ENCODE measurements at regions not wholly inside any gene's neighbourhood (a gene's known extent, or its start where the extent isn't known, plus 50 kb on each side); places are given as distances from the start of the nearest gene placed in this dataset.

DNA sequence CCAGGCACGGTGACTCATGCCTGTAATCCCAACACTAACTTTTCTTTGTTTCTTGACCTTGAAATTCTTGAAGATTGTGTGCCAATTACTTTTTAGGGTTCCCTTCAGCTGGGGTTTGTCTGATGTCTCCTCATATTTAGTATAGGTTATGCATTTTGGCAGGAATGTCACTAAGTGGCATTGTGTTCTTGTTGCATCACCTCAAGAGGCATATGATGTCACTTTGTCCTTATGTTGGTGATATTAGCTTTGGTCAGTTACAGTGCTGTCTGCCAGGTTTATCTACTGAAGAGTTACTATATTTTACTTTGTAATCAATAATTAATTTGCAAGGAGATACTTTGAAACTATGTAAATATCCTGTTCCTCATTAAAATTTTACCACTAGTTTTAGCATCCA is 61.0 kb upstream of the BTG1 start:
- no peaks in the 10 kb centered on the region for H3K27me3 ChIP-seq
- H3K9me3 ChIP-seq: no peaks in the 10 kb centered on the region
- no peak overlapping the region for H3K4me3 ChIP-seq
- no peaks in the 10 kb centered on the region for H3K36me3 ChIP-seq
- DNase-seq: no peak

DNA sequence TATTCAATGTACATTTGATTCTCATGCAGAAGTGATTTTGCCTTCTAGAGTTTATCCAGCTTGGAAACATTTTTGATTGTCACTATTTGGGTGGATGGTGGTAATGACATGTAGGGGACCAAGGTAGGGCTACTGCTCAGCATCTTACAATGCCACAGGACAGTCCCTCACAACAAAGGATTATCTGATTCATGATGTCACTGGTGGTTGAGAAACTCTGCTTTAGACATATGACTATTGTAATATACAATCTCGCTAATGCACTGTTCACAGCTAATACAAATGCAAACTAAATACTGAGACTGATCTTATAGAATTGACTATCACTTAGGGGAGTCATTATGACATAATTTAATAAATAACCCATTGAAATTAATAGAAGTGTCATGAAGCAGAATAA is 60.4 kb upstream of the BTG1 start:
- Histone ChIP-seq H3K36me3 (no peaks in the 10 kb centered on the region), H3K27me3 (no peaks in the 10 kb centered on the region), H3K9me3 (no peaks in the 10 kb centered on the region), H3K4me3 (no peak overlapping the region)
- DNase-seq: no peak

DNA sequence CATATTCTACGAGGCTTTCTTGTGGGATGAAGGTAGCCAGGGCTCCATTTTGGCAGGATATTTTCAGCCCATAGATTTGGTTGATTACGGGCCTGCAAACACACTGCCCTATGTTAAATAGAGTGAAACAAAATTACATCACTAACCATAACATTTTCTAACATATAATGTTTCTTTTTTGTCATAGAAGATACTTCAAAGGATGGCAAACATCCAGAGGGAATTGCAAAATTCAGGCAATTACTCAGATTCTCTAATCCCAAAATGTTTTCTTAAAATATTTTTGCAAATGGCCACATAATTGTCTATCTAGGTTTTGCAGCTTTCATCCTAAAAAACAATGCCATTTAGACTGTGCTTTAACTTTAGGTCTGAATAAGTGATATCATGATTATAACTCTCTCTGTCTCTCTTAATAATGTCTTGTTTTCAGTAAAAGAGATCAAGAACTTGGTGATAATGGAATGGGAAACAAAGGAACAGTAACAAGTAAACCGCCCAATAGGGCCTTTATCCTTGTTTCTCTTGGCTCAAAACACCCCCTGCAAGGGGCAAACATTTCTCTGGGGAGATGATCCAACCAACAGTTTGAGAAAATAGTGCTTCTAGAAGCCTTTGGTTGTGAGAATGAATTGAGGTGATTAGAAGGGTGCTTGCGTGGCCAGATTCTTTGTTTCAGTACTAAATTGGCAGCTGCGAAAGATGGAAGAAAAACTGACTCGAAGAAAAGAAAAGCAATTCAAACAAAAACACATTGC is 54.4 kb upstream of the BTG1 start:
- Histone ChIP-seq H3K27me3 (no peaks in the 10 kb centered on the region), H3K9me3 (peaks cover 5% of the 10 kb centered on the region), H3K4me3 (no peak overlapping the region), H3K36me3 (no peaks in the 10 kb centered on the region)
- DNase-seq: no peak

DNA sequence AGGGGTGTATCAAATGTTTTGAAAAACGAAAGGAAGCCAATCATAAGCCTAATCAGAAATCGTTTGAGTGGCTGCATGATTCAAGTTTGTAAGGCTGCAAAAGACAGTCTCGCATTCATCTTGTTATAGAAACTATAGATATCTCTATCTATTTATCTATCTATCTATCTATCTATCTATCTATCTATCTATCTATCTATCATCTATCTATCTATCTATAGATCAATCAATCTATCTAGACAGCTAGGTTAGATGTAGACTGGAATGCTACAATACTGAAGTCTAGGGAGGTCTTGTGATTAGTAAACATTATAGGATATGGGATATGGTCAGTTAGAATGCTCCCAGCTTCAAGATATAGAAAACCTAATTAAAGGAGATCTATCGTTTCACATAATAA is 52.2 kb upstream of the BTG1 start:
- H3K36me3 ChIP-seq: no peaks in the 10 kb centered on the region
- DNase-seq: no peak
- H3K9me3 ChIP-seq: peaks cover 5% of the 10 kb centered on the region
- no peaks in the 10 kb centered on the region for H3K27me3 ChIP-seq
- no peak overlapping the region for H3K4me3 ChIP-seq

DNA sequence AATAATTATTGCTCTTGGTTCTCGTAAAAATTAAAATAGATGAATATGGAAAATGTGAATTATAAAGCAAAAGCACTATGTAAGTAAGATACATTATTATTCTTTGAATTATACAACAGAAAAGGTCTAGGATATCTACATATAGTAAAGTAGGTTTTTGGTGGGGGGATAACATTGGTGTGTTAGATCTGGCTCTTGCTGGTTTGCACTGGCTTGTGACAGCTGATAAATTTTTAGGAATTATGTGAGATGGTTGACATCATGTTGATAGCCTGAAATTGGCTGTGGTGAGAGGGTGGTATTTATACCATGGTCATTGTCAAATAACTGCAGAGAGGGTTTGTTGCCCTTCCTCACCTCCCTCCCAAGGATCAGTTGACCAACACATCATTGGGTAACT is 50.7 kb upstream of the BTG1 start:
- H3K4me3 ChIP-seq: no peak overlapping the region
- H3K9me3 ChIP-seq: peaks cover 5% of the 10 kb centered on the region
- DNase-seq: no peak
- no peaks in the 10 kb centered on the region for H3K27me3 ChIP-seq
- no peaks in the 10 kb centered on the region for H3K36me3 ChIP-seq

All from MG63 (cell line).